Activated naive CD4-positive, alpha-beta T cell (primary cell): ENCODE measurements at regions not wholly inside any gene's neighbourhood (a gene's known extent, or its start where the extent isn't known, plus 50 kb on each side); places are given as distances from the start of the nearest gene placed in this dataset.
"Not testable (repeated sequence)": the region's sequence is repeated elsewhere in the genome, so short reads cannot be mapped to it uniquely, and the experiment has no call there.

Experiments used
- DNase-seq, 4 experiments: peaks; one replicate each; lab custom pipeline; 2025; lab: John Stamatoyannopoulos, UW

DNA sequence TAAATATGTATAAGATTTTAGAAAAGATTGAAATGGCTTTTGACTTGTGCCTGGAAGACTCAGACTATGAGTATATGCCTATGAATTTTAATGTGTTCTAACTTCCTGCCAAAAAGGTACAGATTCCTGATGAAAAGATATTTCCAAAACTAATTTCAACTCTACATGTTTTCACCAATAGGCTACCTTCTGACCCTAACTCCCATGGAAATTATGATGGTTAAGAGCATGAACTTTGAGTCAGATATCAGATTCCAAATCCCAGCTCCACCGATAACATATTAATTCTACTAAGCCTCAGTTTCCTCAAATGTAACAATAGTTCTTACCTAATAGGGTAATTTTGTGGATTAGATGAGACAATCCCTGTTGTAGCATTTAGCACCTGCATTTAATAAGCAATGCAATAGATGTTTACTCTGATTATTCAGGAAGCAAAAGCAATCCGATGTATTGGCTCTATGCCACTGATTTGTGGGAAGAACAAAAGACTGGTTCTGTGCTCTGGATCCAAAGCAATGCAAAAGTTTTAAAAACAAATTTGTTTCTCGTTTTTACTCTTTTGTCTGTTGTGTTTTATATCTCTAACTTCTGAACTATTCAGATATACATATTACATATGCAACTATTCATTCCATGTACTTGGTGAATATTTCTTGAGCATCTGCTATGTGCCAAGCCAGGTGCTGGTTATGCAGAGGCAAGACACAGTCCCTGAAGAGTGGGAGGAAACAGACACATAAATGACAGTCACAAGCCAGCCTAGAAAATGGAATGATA, 115.4 kb downstream of the GATA6 start:
- DNase-seq: no peak

DNA sequence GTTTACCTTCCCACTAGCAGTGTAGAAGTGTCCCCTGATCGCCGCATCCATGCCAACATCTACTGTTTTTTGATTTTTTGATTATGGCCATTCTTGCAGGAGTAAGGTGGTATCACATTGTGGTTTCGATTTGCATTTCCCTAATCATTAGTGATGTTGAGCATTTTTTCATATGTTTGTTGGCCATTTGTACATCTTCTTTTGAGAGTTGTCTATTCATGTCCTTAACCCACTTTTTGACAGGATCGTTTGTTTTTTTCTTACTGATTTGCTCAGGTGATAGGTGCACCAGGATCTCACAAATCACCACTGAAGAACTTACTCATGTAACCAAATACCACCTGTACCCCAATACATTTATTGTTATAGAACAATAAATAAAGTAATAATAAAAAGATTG, 114.5 kb downstream of the GATA6 start:
- not testable (repeated sequence) for DNase-seq

GRCh38 chr18:22283397-22283796, 114.0 kb downstream of the GATA6 start:
- DNase-seq: no peak

GRCh38 chr18:22283116-22283395, 113.7 kb downstream of the GATA6 start:
- no peak for DNase-seq

GRCh38 chr18:22282311-22283115, 113.1 kb downstream of the GATA6 start:
- DNase-seq: peak in 1 of 4 experiments; percentile 0

- no peak for DNase-seq
Measured at GRCh38 chr18:22280453-22280750, 111.0 kb downstream of the GATA6 start.

- DNase-seq: no peak
Measured at GRCh38 chr18:22279741-22280452, 110.5 kb downstream of the GATA6 start.

DNA sequence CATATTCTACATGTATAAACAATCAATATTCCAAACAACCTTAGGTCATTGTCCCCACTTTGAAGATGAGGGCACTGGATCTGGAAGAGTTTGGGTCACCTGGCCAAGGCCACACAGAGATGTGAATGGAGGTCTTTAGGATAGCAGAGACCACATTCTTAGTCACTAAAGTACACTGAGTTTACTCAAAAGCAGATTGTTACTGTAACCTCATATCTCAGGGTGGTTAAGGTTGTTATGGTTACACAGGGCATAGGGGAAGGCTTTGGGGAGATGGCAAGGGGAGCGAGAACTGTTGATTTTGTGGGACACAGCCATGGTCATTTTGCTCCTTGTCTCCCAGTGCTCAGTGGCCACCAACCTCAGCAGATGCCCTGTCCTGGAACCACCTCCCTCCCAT, 109.4 kb downstream of the GATA6 start:
- no peak for DNase-seq

GRCh38 chr18:22277758-22278157, 108.4 kb downstream of the GATA6 start:
- DNase-seq: no peak

GRCh38 chr18:22276334-22276713, 106.9 kb downstream of the GATA6 start:
- no peak for DNase-seq

DNA sequence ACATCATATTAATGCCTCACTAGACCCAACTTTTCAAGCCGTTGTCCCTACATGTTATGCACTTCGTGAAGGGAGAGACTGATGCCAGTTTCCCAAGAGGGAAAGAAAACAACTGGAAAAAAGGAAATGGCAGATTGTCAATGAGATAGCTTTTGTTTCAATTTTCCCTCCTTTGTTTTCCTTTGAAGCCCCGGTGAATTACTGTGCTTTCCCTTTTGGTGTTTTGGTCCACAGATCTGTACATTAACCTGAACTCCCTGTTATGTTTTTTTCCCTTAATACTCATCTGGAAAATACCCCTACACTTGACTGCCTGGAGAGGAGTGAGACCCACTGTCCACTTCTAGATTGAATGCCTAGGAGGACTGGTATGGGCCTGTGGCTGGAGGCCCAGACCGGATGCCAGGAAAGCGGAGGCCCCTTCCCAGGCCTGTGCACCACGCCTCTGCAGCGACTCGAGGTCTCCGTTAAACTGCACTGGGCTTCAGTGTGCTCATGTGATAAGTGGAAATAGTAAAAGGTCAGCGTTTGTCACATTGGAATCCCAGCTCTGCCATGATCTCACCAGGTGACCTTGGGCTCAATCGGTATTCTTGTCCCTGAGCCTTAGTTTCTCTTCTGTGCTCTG, 106.4 kb downstream of the GATA6 start:
- DNase-seq: no peak

- no peak for DNase-seq
Measured at GRCh38 chr18:22273101-22274039, 104.0 kb downstream of the GATA6 start.

DNA sequence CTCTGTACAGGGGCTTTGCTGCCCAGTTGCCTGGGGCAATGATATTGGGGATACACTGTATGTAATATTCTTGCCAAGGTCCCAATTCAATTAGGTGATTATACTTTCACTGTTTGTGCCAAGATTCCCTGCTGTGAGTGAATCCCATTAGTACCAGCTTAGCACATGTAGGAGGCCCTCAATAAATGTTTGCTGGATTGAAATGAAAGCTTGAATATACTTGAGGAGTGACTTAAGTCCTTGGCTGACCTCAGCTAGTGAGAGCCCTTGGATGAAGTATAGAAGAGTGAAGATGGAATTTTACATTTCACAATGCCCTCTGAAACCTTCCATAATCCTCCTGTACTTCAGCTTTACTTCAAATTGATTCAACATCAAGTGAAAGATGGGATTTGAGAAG, 102.9 kb downstream of the GATA6 start:
- no peak for DNase-seq

DNA sequence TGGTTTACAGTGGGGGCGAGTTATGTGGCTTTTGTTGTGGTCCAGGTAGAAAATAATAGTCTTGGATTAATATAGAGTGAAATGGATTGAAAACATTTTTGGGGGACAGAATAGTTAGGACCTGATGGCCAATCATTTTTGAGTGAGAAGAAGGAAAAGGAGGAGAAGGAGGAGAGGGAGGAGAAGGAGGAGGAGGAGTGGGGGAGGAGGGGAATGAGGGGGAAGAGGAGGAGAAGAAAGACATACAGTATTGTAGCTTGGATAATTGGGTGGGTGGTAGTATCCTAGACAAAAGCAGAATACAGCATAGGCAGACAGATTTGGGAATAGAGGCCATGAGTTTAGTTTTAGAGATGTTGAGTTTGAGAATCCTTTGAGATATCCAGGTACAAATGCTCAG, 101.6 kb downstream of the GATA6 start:
- DNase-seq: no peak

- DNase-seq: no peak
Measured at GRCh38 chr18:22268641-22269128, 99.3 kb downstream of the GATA6 start.

- no peak for DNase-seq
Measured at GRCh38 chr18:22267697-22268096, 98.3 kb downstream of the GATA6 start.

GRCh38 chr18:22267225-22267624, 97.8 kb downstream of the GATA6 start:
- no peak for DNase-seq

GRCh38 chr18:22265838-22266237, 96.4 kb downstream of the GATA6 start:
- DNase-seq: no peak

- no peak for DNase-seq
Measured at GRCh38 chr18:22260208-22260820, 90.9 kb downstream of the GATA6 start.

DNA sequence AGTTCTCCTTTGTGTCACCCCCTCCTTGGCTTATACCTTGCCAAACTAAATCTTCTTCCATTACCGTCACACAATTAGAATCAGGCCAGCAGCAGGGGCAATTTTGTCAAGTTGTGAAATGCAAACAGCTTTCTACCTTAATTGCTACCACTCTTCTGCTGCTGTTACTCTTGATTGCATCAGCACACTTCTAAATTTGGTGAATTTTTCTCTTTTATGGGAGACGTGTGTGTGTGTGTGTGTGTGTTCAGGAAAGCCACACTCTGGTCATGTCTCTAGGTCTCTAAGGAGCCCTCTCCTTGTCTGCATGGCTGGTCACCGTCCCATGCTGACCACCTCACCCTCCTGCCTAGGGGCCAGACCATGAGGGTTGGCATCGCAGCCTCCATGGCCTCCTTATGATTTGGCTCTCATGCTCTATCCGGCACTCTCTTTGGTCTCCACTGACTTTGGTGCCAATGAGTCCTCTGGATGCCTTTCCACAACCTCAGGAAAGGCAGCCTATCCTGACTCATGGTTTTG, 87.7 kb downstream of the GATA6 start:
- DNase-seq: no peak

GRCh38 chr18:22254088-22254487, 84.7 kb downstream of the GATA6 start:
- no peak for DNase-seq
